PC-9 (cell line): ENCODE measurements at regions not wholly inside any gene's neighbourhood (a gene's known extent, or its start where the extent isn't known, plus 50 kb on each side); places are given as distances from the start of the nearest gene placed in this dataset.

Experiments
- CTCF ChIP-seq: fragments of 200-600 bp; sonication (generic); conservative IDR thresholded peaks from 2 replicates; pipeline ENCODE4 v1.6.1; 2017; ENCODE audit warnings: mixed run types, antibody characterized with exemption, mild to moderate bottlenecking, moderate library complexity
- EZH2 ChIP-seq: fragments of 200-600 bp; sonication (generic); IDR thresholded peaks from 2 replicates; pipeline ENCODE4 v1.8.0; 2017; ENCODE audit warnings: antibody characterized with exemption, low read depth

DNA sequence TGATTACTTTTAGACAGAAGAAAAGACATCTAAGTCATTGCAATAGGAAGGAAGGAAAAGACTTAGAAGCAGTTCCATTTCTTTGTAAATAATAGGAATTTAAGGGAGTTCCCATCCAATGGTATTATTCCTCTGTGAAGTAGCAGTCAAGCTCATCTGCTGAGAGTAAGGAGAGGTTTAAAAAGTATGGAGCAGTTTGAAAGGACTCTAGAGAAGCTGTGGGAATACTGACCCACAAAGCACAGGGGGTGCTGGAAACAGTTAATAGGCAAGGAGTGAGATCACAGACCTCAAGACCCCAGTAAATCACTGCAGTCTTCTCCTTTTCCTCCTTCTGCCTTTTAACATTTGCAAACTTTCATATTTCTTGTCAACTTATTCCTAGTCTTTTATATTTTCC lies 428.5 kb downstream of the ADAMTS20 start:
- TF ChIP-seq CTCF = no peak
- no peak for TF ChIP-seq EZH2
